Activated naive CD8-positive, alpha-beta T cell (primary cell): ENCODE measurements at regions not wholly inside any gene's neighbourhood (a gene's known extent, or its start where the extent isn't known, plus 50 kb on each side); places are given as distances from the start of the nearest gene placed in this dataset.
A peak's percentile ranks its signal among the peaks of the same experiment; 100 is the strongest.

Experiments
- H3K27ac Mint-ChIP-seq: one replicate; pipeline ENCODE4 v1.8.0; 2021; ENCODE audit warnings: mixed read lengths
- H3K27me3 Mint-ChIP-seq: one replicate; pipeline ENCODE4 v1.8.0; 2021; ENCODE audit warnings: mixed read lengths
- H3K36me3 Mint-ChIP-seq: one replicate; pipeline ENCODE4 v1.8.0; 2021; ENCODE audit warnings: mixed read lengths
- H3K4me1 Mint-ChIP-seq: one replicate; pipeline ENCODE4 v1.8.0; 2021; ENCODE audit warnings: low read depth, mixed read lengths
- H3K4me3 Mint-ChIP-seq: one replicate; pipeline ENCODE4 v1.8.0; 2021; ENCODE audit warnings: mild to moderate bottlenecking, mixed read lengths
- H3K9me3 Mint-ChIP-seq: one replicate; pipeline ENCODE4 v1.8.0; 2021; ENCODE audit warnings: low read depth, mixed read lengths

DNA sequence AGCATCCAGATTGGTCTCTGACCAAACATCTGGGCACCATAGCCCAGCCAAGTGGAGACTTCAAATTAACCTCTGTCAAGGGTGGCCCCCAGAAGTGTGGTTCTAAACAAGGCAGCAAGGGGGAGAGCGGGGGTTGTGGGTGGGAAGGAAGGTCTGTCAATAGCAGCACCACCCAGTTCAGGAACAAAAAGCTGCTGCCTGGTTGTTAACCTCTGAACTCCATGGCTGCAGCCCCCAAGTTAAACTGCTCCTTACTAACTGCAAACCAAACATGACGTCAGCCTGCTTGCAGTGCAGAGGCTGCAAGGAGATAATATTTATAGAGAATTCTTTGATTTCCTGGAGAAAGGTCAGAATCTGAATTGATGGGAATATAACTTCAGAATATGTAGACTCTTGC lies 76.5 kb downstream of the ARL4C start:
- Mint-ChIP-seq H3K36me3 (peaks cover 8% of the 10 kb centered on the region), H3K4me1 (peaks cover 63% of the 10 kb centered on the region), H3K27me3 (no peaks in the 10 kb centered on the region), H3K9me3 (no peaks in the 10 kb centered on the region), H3K27ac (peak overlapping the region; percentile 83), H3K4me3 (no peak overlapping the region)

DNA sequence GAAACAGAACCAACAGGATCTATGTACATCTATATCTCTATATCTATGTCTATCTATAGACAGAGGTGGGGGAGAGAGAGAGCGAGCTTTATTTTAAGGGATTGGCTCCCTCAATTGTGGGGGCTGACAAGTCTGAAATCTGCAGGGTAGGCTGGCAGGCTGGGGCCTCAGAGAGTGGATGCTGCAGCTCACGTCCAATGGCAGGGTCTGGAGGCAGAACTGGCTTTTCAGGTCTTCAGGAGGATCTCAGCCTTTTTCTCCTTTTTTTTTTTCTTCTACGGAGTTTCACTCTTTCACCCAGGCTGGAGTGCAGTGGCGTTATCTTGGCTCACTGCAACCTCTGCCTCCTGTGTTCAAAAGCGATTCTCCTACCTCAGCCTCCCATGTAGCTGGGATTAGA lies 77.2 kb downstream of the ARL4C start:
- peaks cover 60% of the 10 kb centered on the region for H3K4me1 Mint-ChIP-seq
- H3K4me3 Mint-ChIP-seq = no peak overlapping the region
- H3K36me3 Mint-ChIP-seq = peaks cover 8% of the 10 kb centered on the region
- no peaks in the 10 kb centered on the region for H3K27me3 Mint-ChIP-seq
- H3K9me3 Mint-ChIP-seq = no peaks in the 10 kb centered on the region
- peak overlapping the region; percentile 64 for H3K27ac Mint-ChIP-seq

DNA sequence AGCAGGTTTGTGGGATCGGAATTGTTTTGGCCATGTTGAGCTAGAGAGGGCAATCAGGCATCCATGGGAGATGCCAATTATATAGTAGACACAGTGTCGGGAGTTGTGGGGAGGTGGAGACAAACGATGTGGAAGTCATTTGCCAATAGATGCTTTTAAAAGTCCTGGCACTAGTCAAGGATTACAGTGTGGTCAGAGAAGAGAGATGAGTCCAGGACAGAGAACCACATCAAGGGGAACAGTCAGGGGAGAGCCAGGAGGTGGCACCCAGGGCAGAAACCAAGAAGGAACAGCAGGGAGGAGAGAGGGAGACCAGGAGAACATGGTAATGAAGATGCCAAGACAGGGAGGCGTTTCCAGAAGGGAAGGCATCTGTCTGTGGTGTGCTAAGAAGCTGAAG lies 81.2 kb downstream of the ARL4C start:
- no peak overlapping the region for H3K27ac Mint-ChIP-seq
- no peaks in the 10 kb centered on the region for H3K9me3 Mint-ChIP-seq
- no peak overlapping the region for H3K4me3 Mint-ChIP-seq
- H3K36me3 Mint-ChIP-seq = peaks cover 8% of the 10 kb centered on the region
- H3K4me1 Mint-ChIP-seq = peaks cover 37% of the 10 kb centered on the region
- H3K27me3 Mint-ChIP-seq = no peaks in the 10 kb centered on the region

DNA sequence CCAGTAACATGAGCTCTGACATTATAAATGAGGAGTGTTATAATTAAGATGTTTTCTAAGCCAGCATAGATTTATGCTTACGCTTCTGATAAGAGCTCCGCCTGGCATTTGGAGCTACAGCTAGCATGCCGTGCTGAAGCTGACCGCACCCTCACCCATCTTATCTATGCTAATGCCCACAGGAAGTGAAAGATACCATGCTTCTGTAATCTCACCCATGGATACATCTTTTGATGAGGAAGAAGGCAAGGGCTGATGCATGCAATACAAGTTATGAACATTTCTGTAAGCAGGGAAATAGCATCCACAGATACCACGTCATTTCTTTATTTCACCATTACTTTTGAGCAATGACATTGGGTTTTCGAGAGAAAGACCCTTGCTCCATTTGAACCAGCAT lies 82.3 kb downstream of the ARL4C start:
- Mint-ChIP-seq H3K9me3 (no peaks in the 10 kb centered on the region), H3K27ac (no peak overlapping the region), H3K4me3 (no peak overlapping the region), H3K27me3 (no peaks in the 10 kb centered on the region), H3K36me3 (peaks cover 8% of the 10 kb centered on the region), H3K4me1 (peaks cover 31% of the 10 kb centered on the region)

DNA sequence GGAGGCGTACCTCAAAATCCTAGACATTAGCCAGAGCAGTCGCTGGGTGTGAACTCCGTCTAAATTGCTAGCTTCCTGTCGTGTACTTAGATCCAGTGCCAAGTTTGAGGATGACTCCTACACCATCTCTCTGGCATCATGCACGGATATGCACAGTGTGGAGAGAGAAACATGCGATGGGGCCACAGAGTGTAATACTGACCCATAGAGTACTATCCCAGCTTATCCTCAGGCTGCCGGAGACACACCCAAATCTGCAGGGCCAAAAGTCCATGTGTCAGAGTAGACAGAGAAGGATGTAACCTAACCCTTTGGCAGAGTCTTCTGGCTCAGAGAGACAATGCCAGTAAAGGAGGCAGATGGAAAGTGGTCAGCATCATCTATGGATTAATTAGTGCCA lies 84.2 kb downstream of the ARL4C start:
- H3K9me3 Mint-ChIP-seq = no peaks in the 10 kb centered on the region
- H3K27ac Mint-ChIP-seq = no peak overlapping the region
- H3K4me3 Mint-ChIP-seq = no peak overlapping the region
- H3K36me3 Mint-ChIP-seq = peaks cover 2% of the 10 kb centered on the region
- H3K4me1 Mint-ChIP-seq = peaks cover 30% of the 10 kb centered on the region
- no peaks in the 10 kb centered on the region for H3K27me3 Mint-ChIP-seq

DNA sequence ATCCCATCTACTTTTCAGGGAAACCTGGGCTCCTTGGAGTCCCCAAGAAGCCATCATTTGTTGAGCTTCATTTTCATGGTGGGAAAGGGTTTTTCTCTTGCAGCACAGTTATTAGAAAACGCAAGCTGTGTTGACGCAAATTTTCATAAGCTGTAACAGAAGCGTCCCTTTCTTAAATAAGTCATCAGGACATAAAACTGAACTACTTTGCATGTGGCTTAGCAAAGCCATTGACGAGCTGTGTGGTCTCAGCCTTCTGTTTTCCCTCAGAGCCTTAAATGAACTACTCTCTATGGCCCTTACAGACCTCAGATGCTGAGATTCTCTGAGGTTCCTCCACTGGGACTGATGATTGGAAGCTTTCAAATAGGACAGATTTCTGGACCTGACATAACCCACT lies 85.1 kb downstream of the ARL4C start:
- Mint-ChIP-seq H3K4me3 (no peak overlapping the region), H3K27me3 (no peaks in the 10 kb centered on the region), H3K36me3 (no peaks in the 10 kb centered on the region), H3K4me1 (peaks cover 30% of the 10 kb centered on the region), H3K27ac (no peak overlapping the region), H3K9me3 (no peaks in the 10 kb centered on the region)

DNA sequence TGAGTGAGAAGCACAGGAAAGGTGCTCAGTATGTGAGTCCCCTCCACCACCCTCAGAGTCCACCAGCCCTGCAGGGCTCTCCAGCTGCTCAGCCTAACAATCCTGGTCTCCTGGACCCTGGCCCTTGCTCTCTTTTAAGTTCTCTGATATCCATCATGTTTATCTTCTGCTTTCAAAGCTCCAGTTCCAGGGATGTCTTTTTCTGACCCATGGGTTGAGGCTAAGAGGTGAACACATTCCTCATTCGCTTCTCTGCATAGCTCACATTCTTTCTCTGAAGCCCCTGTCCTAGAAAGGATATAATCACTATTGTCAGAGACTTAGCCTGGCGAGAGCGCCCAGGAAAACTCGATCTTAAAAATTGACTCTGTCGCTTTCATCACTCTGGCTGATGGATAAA lies 86.4 kb downstream of the ARL4C start:
- no peaks in the 10 kb centered on the region for H3K36me3 Mint-ChIP-seq
- no peaks in the 10 kb centered on the region for H3K27me3 Mint-ChIP-seq
- no peak overlapping the region for H3K27ac Mint-ChIP-seq
- no peaks in the 10 kb centered on the region for H3K9me3 Mint-ChIP-seq
- H3K4me1 Mint-ChIP-seq = peaks cover 38% of the 10 kb centered on the region
- H3K4me3 Mint-ChIP-seq = no peak overlapping the region

DNA sequence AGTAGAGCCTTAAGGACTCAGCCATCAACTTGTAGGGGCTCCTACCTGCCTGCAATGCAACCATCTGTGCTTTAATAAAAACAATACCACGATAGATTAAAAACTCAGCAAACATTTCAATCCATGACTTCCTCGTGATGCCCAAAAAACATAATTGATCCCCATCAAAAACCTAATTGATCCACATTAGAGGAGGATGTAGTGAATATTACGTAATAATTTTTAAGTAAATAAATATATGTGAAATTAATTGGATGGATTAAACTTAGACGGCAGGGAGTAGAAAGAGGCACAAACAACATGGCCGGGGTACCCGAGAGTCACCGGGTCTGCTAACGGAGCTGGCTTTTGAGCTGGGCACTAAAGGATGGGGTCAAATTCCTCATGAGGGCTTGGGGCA lies 87.3 kb downstream of the ARL4C start:
- H3K36me3 Mint-ChIP-seq = no peaks in the 10 kb centered on the region
- H3K9me3 Mint-ChIP-seq = no peaks in the 10 kb centered on the region
- no peaks in the 10 kb centered on the region for H3K27me3 Mint-ChIP-seq
- no peak overlapping the region for H3K4me3 Mint-ChIP-seq
- H3K27ac Mint-ChIP-seq = no peak overlapping the region
- peaks cover 31% of the 10 kb centered on the region for H3K4me1 Mint-ChIP-seq

DNA sequence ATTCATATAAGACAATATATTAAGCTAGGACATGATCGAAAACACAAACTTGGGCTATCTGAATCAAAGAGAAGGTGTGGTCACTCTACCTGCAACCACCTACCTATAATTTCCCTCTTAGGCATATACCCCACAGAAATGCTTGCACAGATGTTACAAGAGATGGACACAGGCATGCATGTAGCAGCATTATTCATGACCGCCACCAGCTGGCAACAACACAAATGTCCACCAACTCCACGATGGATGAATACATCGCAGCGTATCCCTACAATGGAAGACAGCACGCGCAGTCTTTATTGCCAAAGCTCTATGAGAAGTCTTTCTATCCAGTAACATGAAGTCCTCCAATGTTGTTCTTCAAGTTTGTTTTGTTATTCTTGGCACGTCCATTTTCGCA lies 90.8 kb downstream of the ARL4C start:
- Mint-ChIP-seq H3K36me3 (no peaks in the 10 kb centered on the region), H3K4me1 (peaks cover 33% of the 10 kb centered on the region), H3K9me3 (no peaks in the 10 kb centered on the region), H3K4me3 (no peak overlapping the region), H3K27ac (no peak overlapping the region), H3K27me3 (no peaks in the 10 kb centered on the region)

DNA sequence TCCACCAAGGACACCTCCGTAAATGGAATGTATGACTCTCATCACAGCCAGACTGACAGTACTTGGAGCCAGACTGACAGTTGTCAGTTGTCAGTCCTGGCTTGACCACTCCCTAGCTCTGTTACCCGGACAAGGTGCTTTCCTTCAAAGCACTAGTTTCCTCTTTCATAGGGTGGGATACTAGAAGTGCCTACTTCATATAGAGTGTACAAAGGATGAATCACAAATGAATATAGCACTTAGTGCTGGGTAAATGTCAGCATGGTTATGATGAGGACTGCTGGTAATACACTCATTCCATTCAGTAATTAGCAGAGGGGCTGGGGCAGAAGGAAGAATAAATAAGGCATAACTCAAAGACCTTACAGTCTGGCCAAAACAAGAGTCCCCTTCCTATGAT lies 91.4 kb downstream of the ARL4C start:
- Mint-ChIP-seq H3K4me1 (peaks cover 33% of the 10 kb centered on the region), H3K9me3 (no peaks in the 10 kb centered on the region), H3K27me3 (no peaks in the 10 kb centered on the region), H3K27ac (no peak overlapping the region), H3K4me3 (no peak overlapping the region), H3K36me3 (no peaks in the 10 kb centered on the region)

DNA sequence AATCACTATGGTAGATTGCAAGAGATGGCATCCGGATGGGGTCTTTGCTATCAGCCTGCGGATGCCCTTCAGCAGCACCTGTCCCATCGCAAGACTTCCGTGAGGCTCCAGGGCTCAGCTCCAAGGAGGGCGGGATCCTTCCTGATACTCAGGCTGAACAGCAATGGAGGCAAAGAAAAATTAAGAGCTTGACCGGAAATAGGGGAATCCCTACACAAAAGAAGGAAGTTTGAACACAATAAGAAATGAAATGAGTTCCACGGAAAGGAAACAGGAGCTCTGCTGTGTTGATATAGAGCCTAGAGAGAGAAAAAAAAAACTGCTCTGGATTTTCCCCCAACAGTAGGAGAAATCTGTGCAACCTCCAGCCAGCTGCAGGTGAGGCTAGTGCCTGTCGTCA lies 91.9 kb downstream of the ARL4C start:
- Mint-ChIP-seq H3K9me3 (no peaks in the 10 kb centered on the region), H3K4me1 (peaks cover 32% of the 10 kb centered on the region), H3K4me3 (no peak overlapping the region), H3K36me3 (no peaks in the 10 kb centered on the region), H3K27ac (no peak overlapping the region), H3K27me3 (no peaks in the 10 kb centered on the region)

DNA sequence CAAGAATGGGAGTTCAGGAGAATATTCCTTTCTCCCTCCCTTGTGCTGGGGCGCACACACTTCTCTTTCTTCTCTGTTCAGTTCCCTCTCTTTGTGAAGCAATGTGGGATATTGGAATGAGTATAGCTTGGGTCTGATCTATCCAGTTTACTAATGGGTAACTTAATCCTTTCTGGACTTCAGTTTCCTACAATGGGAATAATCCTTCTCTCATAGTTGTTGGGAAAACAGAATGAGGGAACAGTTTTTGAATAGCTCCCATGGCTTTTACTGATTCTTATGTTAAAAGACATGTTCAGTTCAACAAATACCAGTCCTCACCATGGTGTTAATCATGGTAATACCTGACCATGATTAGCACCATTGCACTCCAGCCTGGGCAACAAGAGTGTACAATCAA lies 93.1 kb downstream of the ARL4C start:
- H3K9me3 Mint-ChIP-seq = no peaks in the 10 kb centered on the region
- H3K4me1 Mint-ChIP-seq = peaks cover 34% of the 10 kb centered on the region
- no peaks in the 10 kb centered on the region for H3K27me3 Mint-ChIP-seq
- no peaks in the 10 kb centered on the region for H3K36me3 Mint-ChIP-seq
- no peak overlapping the region for H3K4me3 Mint-ChIP-seq
- H3K27ac Mint-ChIP-seq = no peak overlapping the region

DNA sequence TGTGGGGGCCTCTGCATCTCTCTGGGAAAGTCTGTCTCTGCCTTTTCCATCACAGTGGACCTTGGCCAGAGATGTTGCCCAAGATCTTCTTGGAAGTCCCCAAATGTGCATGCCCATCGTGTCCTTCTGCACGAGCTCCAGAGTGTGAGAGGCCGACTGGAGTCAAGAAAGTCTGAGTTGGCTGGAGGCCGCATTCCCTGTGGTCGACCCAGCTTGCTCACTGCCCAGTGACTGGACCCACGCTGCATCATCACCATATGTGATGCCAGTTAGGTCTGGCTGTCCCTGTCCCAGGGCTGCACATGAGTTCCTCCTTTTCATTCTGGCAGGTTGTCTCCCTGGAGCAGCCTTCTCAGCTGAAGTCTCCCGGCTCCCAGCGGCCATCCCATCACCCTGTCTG lies 93.8 kb downstream of the ARL4C start:
- Mint-ChIP-seq H3K4me3 (no peak overlapping the region), H3K9me3 (no peaks in the 10 kb centered on the region)

DNA sequence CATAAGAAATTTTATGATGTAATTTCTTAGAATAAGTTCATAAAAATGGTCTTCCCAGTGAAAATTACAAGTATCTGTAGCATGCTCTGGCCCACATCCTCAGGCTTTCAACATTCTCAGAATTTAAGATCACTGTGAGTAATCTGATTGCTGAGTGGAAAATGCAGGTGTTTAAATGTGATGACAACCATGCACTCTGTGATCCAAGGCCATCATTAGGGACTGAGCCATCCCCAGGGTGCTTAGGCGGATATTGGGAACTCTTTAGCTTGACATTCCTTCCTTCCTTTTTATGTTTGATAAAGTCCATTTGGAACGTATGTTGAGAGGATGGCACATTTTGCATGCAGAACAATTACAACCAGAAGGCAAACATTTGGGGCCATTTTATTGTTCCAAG lies 95.5 kb downstream of the ARL4C start:
- no peak overlapping the region for H3K4me3 Mint-ChIP-seq
- H3K27ac Mint-ChIP-seq = no peak overlapping the region
- peaks cover 36% of the 10 kb centered on the region for H3K4me1 Mint-ChIP-seq
- H3K9me3 Mint-ChIP-seq = no peaks in the 10 kb centered on the region
- H3K36me3 Mint-ChIP-seq = no peaks in the 10 kb centered on the region
- no peaks in the 10 kb centered on the region for H3K27me3 Mint-ChIP-seq

More for the DNA sequence above, 93.8 kb downstream of the ARL4C start:
- Mint-ChIP-seq H3K4me1 (peaks cover 36% of the 10 kb centered on the region), H3K27me3 (no peaks in the 10 kb centered on the region), H3K36me3 (no peaks in the 10 kb centered on the region), H3K27ac (peak overlapping the region; percentile 67)

DNA sequence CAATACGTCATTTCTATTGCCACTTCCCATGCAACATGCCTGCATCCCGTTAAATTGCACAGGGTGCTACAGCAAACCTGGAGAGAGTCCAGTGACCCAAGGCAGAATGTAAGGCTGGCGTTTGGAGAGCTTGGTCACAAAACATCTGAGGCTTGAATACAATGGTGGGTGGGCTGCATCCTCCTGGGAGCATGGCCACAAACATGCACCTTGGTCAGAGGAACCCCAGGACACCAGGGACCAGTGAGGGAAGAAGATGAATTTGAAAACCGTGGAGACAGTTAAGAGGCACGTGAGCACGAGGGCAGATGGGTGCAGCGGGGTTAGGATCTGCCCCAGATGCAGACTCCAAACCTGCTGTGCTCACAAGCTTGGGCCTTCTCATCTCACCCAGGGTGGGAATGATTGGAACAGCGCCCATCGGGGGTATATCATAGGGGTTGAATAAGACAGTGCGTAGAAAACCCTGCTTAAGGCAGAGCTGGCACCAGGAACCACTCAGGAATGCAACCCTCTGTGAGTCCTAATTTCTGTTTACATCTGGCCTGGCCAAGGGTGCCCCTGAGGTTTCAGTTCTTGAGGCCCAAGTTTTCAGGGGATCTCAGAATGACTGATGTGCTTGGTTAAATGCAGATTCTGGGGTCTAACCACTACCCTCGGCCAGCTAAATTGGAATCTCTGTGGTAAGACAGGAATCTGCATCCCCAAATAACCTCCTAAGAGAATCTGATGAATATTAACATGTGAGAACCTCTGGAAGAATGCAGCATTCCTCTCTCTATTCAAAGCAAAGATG lies 97.2 kb downstream of the ARL4C start:
- Mint-ChIP-seq H3K36me3 (no peaks in the 10 kb centered on the region), H3K4me3 (no peak overlapping the region), H3K9me3 (no peaks in the 10 kb centered on the region), H3K27ac (no peak overlapping the region), H3K27me3 (no peaks in the 10 kb centered on the region), H3K4me1 (peaks cover 38% of the 10 kb centered on the region)

DNA sequence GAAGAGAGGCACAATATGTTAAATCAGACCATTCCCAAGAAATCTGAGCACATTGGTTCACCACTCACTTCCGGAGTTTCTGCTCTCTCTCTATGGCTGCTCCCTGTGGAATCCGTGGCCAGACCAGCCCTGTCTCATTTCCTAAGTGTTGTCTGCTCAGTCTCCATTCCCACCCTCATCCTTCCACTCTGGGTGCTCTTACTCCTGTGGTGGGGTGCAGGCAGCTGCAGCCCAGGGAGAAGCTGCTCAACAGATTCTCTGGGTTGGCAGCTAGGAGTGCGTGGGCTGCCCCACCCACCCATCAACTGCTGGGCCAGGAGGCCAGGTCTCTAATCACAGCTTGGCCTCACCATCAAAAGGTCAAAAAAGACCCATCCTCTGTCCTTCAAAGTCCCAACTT lies 98.3 kb downstream of the ARL4C start:
- H3K9me3 Mint-ChIP-seq = no peaks in the 10 kb centered on the region
- no peaks in the 10 kb centered on the region for H3K27me3 Mint-ChIP-seq
- peaks cover 49% of the 10 kb centered on the region for H3K4me1 Mint-ChIP-seq
- H3K36me3 Mint-ChIP-seq = no peaks in the 10 kb centered on the region
- no peak overlapping the region for H3K27ac Mint-ChIP-seq
- H3K4me3 Mint-ChIP-seq = no peak overlapping the region
